ACC112 (cell line): ENCODE measurements at regions not wholly inside any gene's neighbourhood (a gene's known extent, or its start where the extent isn't known, plus 50 kb on each side); places are given as distances from the start of the nearest gene placed in this dataset.
"Not testable (repeated sequence)": the region's sequence is repeated elsewhere in the genome, so short reads cannot be mapped to it uniquely, and the experiment has no call there.

ENCODE experiments used
- H2AFZ ChIP-seq: fragments of 200-600 bp; sonication (generic); one replicate; pipeline ENCODE4 v1.6.0; 2017; ENCODE audit warnings: antibody characterized with exemption, low read length; ENCODE audit not compliant: unreplicated experiment
- H3K27ac ChIP-seq: fragments of 200-600 bp; sonication (generic); 2 replicates; pipeline ENCODE4 v1.5.1; 2014; ENCODE audit warnings: low read depth, mild to moderate bottlenecking, antibody characterized with exemption, low read length, moderate library complexity
- H3K27me3 ChIP-seq: fragments of 200-600 bp; sonication (generic); 2 replicates; pipeline ENCODE4 v1.6.1; 2014; ENCODE audit warnings: mild to moderate bottlenecking, antibody characterized with exemption, low read length, moderate library complexity, mixed read lengths; ENCODE audit not compliant: insufficient read depth
- H3K36me3 ChIP-seq: fragments of 200-600 bp; sonication (generic); 2 replicates; pipeline ENCODE4 v1.6.1; 2016; ENCODE audit warnings: mild to moderate bottlenecking, antibody characterized with exemption, low read length, moderate library complexity, mixed read lengths; ENCODE audit not compliant: insufficient read depth
- H3K4me1 ChIP-seq: fragments of 200-600 bp; sonication (generic); one replicate; pipeline ENCODE4 v1.6.1; 2016; ENCODE audit warnings: low read length, mixed read lengths; ENCODE audit not compliant: insufficient read depth, unreplicated experiment, control insufficient read depth
- H3K4me3 ChIP-seq: fragments of 200-600 bp; sonication (generic); 2 replicates; pipeline ENCODE4 v1.5.1; 2014; ENCODE audit warnings: mild to moderate bottlenecking, low read depth, low read length
- H3K79me2 ChIP-seq: fragments of 200-600 bp; sonication (generic); one replicate; pipeline ENCODE4 v1.6.0; 2016; ENCODE audit warnings: low read length; ENCODE audit not compliant: control insufficient read depth, unreplicated experiment, insufficient read depth

GRCh38 chr20:6703047-6703446 is 64.4 kb upstream of the BMP2 start:
- no peak overlapping the region for H2AFZ ChIP-seq
- H3K36me3 ChIP-seq: no peaks in the 10 kb centered on the region
- H3K4me1 ChIP-seq: peaks cover 15% of the 10 kb centered on the region
- H3K4me3 ChIP-seq: no peak overlapping the region
- H3K27ac ChIP-seq: no peak overlapping the region
- no peaks in the 10 kb centered on the region for H3K27me3 ChIP-seq
- no peaks in the 10 kb centered on the region for H3K79me2 ChIP-seq

DNA sequence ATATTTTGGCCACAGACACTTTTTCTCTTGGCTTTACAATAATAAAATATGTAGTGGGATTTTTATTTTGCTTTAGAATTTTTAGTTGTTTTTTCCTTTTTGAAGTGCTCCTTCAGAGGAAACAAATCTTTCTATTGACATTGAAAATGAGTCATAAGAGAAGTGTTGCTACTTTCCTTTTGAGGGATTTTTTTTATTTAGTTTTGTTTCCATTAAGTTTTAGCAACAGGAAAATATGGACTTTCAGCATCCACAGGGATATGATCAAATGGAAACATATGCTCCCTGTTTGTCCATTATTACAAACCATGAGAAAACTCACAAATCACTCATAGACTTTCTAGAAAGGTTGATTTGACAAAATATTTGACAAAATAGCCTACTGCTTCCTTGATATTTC is 65.3 kb upstream of the BMP2 start:
- no peaks in the 10 kb centered on the region for H3K36me3 ChIP-seq
- no peak overlapping the region for H2AFZ ChIP-seq
- H3K27ac ChIP-seq: no peak overlapping the region
- H3K4me1 ChIP-seq: peaks cover 15% of the 10 kb centered on the region
- H3K79me2 ChIP-seq: no peaks in the 10 kb centered on the region
- no peak overlapping the region for H3K4me3 ChIP-seq
- H3K27me3 ChIP-seq: no peaks in the 10 kb centered on the region

DNA sequence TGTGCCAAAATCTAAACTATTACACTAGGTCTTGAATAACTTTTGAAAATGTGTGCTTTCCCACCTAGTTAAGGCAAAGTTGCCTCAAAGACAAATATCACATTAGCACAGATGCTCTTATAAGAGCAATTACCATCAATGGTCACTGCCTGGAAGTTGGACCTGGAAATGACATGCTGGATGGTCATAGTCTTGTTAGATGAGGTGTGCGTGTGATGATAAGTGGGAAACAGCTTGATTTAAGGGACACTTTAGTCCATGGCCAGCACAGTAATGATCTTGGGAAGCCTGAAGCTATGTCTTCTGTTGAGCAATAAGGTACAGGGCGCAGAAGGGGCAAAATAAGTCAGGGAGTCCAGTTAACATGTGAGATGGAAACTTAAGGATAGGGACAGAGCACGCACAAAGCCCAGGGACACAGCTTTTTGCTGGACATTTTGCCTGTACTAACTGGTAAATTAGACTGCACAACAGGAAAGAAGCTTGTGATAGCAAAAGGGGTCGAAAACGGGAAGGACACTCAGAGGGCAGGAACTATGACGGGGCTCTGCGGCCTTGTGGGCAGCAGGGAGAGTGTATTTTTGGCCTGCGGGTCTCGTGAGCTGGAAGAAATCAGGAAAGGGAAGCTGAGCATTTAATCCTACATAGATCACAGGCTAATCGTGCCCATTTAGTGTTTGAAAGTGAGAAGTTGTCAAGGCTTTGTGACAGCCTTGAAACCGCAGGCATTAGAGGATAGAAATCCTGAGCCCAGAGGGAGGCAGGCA is 66.7 kb upstream of the BMP2 start:
- no peak overlapping the region for H3K4me3 ChIP-seq
- no peak overlapping the region for H2AFZ ChIP-seq
- H3K79me2 ChIP-seq: no peaks in the 10 kb centered on the region
- H3K4me1 ChIP-seq: peaks cover 15% of the 10 kb centered on the region
- no peak overlapping the region for H3K27ac ChIP-seq
- H3K27me3 ChIP-seq: no peaks in the 10 kb centered on the region
- H3K36me3 ChIP-seq: no peaks in the 10 kb centered on the region

DNA sequence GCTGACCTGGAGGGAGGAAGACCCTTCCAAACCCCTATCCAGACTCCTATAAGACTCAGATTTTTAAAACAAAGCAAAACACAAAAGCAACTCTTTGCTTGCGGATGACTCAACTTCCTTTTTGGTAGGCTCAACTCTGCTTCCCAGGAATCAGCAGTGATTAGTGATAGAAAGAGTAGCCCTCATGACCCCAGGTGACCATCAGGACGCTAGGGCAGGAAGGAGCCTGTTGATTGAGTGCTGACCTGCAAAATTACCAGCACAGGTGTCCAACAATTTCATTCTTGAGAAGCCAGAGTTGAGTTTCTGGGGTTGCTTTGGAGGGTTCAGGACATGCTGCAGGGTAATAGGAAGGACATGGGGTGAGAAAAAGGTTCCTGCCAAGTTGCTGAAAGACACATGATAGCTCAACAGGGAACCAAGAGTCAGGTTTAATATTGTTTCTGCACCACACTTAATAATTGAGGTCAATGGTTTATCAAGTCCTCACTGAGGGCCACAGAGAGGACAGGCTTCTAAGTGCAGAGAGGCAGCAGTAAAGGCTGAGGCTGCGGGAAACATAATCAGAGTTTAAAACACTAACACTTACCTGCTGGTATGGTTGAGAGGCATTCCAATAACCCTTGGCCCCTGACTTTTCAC is 67.4 kb upstream of the BMP2 start:
- Histone ChIP-seq H3K4me1 (peaks cover 12% of the 10 kb centered on the region), H3K36me3 (no peaks in the 10 kb centered on the region), H3K27ac (no peak overlapping the region), H3K4me3 (no peak overlapping the region), H3K79me2 (no peaks in the 10 kb centered on the region), H2AFZ (no peak overlapping the region), H3K27me3 (no peaks in the 10 kb centered on the region)

DNA sequence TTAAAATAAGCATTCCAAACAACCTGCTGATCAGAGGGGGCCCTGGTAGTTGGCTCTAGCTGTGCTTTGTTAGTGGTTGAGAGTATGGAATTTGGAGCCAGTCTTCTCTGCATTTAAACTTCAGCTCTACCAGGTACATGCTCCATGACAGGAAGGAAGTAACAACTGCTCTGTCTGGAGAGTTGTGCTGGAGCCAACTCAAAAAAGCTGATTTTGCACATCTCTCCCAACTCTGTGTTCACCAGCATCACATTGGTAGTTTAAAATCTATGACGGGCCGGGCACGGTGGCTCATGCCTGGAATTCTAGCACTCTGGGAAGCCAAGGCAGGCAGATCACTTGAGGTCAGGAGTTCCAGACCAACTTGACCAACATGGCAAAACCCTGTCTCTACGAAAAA is 68.8 kb upstream of the BMP2 start:
- peaks cover 1% of the 10 kb centered on the region for H3K4me1 ChIP-seq
- H3K27me3 ChIP-seq: no peaks in the 10 kb centered on the region
- no peaks in the 10 kb centered on the region for H3K79me2 ChIP-seq
- H3K36me3 ChIP-seq: no peaks in the 10 kb centered on the region
- H2AFZ ChIP-seq: no peak overlapping the region
- no peak overlapping the region for H3K27ac ChIP-seq
- no peak overlapping the region for H3K4me3 ChIP-seq

DNA sequence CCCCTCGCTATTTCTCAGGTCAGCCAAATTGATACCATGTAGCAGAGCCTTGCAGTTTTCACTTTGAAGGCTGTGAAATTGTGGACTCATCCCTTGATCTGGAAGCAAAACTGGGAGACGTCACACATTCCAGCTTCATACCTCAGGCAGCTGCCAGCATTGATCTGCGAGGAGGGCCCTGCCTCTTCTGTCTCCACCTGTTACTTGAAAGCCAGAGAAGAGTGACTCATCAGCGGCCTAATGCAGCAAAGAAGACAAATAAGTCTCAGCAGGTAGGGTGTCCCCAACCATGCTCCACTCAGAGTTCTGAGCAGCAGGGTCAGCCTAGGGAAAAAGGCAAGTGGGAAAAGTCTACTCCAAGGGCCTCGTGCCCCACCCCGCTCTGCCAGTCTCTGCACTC is 69.4 kb upstream of the BMP2 start:
- no peaks in the 10 kb centered on the region for H3K36me3 ChIP-seq
- no peak overlapping the region for H2AFZ ChIP-seq
- no peaks in the 10 kb centered on the region for H3K4me1 ChIP-seq
- no peaks in the 10 kb centered on the region for H3K27me3 ChIP-seq
- H3K4me3 ChIP-seq: no peak overlapping the region
- no peak overlapping the region for H3K27ac ChIP-seq
- H3K79me2 ChIP-seq: no peaks in the 10 kb centered on the region

GRCh38 chr20:6697228-6697972 is 70.1 kb upstream of the BMP2 start:
- H3K79me2 ChIP-seq: no peaks in the 10 kb centered on the region
- H3K36me3 ChIP-seq: no peaks in the 10 kb centered on the region
- H2AFZ ChIP-seq: no peak overlapping the region
- no peaks in the 10 kb centered on the region for H3K4me1 ChIP-seq
- H3K4me3 ChIP-seq: no peak overlapping the region
- no peaks in the 10 kb centered on the region for H3K27me3 ChIP-seq
- no peak overlapping the region for H3K27ac ChIP-seq

DNA sequence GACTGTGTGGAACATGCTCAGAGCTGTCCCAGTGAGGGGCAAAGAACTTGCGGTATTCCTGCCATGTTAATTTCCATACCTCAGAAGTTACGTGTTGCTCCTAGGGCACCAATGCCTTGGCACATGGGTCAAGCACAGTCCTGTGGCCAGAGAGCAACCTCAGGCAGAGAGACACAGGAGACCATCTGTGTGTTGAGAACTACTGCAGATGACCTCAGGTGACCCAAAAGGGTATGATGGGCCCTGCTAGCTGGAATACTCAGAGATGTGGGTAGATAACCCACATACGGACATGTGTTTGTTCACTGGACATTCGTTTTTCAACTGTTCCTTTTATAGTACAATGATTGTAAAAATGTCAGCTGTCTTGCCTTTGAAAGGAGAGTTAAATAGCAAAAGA is 71.5 kb upstream of the BMP2 start:
- Histone ChIP-seq H3K27me3 (no peaks in the 10 kb centered on the region), H3K27ac (no peak overlapping the region), H3K4me1 (no peaks in the 10 kb centered on the region)

GRCh38 chr20:6693808-6694198 is 73.7 kb upstream of the BMP2 start:
- not testable (repeated sequence) for H3K27me3 ChIP-seq, H3K4me3 ChIP-seq, H3K4me1 ChIP-seq, H3K79me2 ChIP-seq, H2AFZ ChIP-seq, H3K27ac ChIP-seq, H3K36me3 ChIP-seq

More for the DNA sequence above, 71.5 kb upstream of the BMP2 start:
- Histone ChIP-seq H3K79me2 (no peaks in the 10 kb centered on the region), H3K36me3 (no peaks in the 10 kb centered on the region), H2AFZ (no peak overlapping the region), H3K4me3 (no peak overlapping the region)

- Histone ChIP-seq H3K27ac (no peak overlapping the region), H3K27me3 (no peaks in the 10 kb centered on the region), H3K4me1 (no peaks in the 10 kb centered on the region), H3K4me3 (no peak overlapping the region), H2AFZ (no peak overlapping the region), H3K79me2 (no peaks in the 10 kb centered on the region), H3K36me3 (no peaks in the 10 kb centered on the region)
These were observed 74.2 kb upstream of the BMP2 start for GRCh38 chr20:6693178-6693807.
